Endothelial cell (in vitro differentiated cells): ENCODE measurements at regions not wholly inside any gene's neighbourhood (a gene's known extent, or its start where the extent isn't known, plus 50 kb on each side); places are given as distances from the start of the nearest gene placed in this dataset.

ENCODE experiments used
- DNase-seq: peaks from one replicate; pipeline ENCODE4 v3.0.0; 2021; ENCODE audit warnings: low spot score
- H3K27ac Mint-ChIP-seq: one replicate; pipeline ENCODE4 v1.8.0; 2021; ENCODE audit warnings: mixed read lengths, inconsistent platforms; ENCODE audit not compliant: unreplicated experiment
- H3K27me3 Mint-ChIP-seq: one replicate; pipeline ENCODE4 v1.8.0; 2021; ENCODE audit warnings: mild to moderate bottlenecking, moderate library complexity, mixed read lengths, inconsistent platforms; ENCODE audit not compliant: unreplicated experiment
- H3K36me3 Mint-ChIP-seq: one replicate; pipeline ENCODE4 v1.8.0; 2021; ENCODE audit warnings: mild to moderate bottlenecking, low read depth, mixed read lengths, inconsistent platforms; ENCODE audit not compliant: unreplicated experiment
- H3K4me1 Mint-ChIP-seq: one replicate; pipeline ENCODE4 v1.8.0; 2021; ENCODE audit warnings: mild to moderate bottlenecking, mixed read lengths, inconsistent platforms; ENCODE audit not compliant: unreplicated experiment
- H3K4me3 Mint-ChIP-seq: one replicate; pipeline ENCODE4 v1.8.0; 2021; ENCODE audit warnings: mild to moderate bottlenecking, mixed read lengths, inconsistent platforms; ENCODE audit not compliant: unreplicated experiment
- H3K9me3 Mint-ChIP-seq: one replicate; pipeline ENCODE4 v1.8.0; 2021; ENCODE audit warnings: mixed read lengths, inconsistent platforms; ENCODE audit not compliant: unreplicated experiment
- CTCF ChIP-seq: fragments of 200-600 bp; sonication (generic); IDR thresholded peaks from one replicate; pipeline ENCODE4 v1.5.0; 2021; ENCODE audit warnings: antibody characterized with exemption; ENCODE audit not compliant: unreplicated experiment

- TF ChIP-seq CTCF: no peak
- no peak overlapping the region for H3K27ac Mint-ChIP-seq
- no peaks in the 10 kb centered on the region for H3K9me3 Mint-ChIP-seq
- H3K4me1 Mint-ChIP-seq: peaks cover 19% of the 10 kb centered on the region
- H3K36me3 Mint-ChIP-seq: peaks cover 5% of the 10 kb centered on the region
- DNase-seq: no peak
- H3K27me3 Mint-ChIP-seq: no peaks in the 10 kb centered on the region
- no peak overlapping the region for H3K4me3 Mint-ChIP-seq
Observed at GRCh38 chr18:8960740-8961657, 141.5 kb upstream of the NDUFV2 start.

GRCh38 chr18:8962192-8962779, 140.2 kb upstream of the NDUFV2 start:
- peaks cover 5% of the 10 kb centered on the region for H3K36me3 Mint-ChIP-seq
- H3K9me3 Mint-ChIP-seq: no peaks in the 10 kb centered on the region
- no peak for DNase-seq
- H3K27me3 Mint-ChIP-seq: no peaks in the 10 kb centered on the region
- TF ChIP-seq CTCF: no peak
- peaks cover 12% of the 10 kb centered on the region for H3K4me1 Mint-ChIP-seq
- no peak overlapping the region for H3K27ac Mint-ChIP-seq
- no peak overlapping the region for H3K4me3 Mint-ChIP-seq

- Mint-ChIP-seq H3K9me3 (no peaks in the 10 kb centered on the region), H3K4me3 (peak overlapping the region; percentile 58), H3K4me1 (peaks cover 12% of the 10 kb centered on the region), H3K36me3 (peaks cover 5% of the 10 kb centered on the region), H3K27me3 (no peaks in the 10 kb centered on the region), H3K27ac (no peak overlapping the region)
- DNase-seq: no peak
- TF ChIP-seq CTCF: no peak
Observed at GRCh38 chr18:8962855-8963635, 139.5 kb upstream of the NDUFV2 start.

GRCh38 chr18:8963876-8964275, 138.6 kb upstream of the NDUFV2 start:
- Mint-ChIP-seq H3K4me3 (no peak overlapping the region), H3K27me3 (no peaks in the 10 kb centered on the region), H3K27ac (no peak overlapping the region), H3K9me3 (no peaks in the 10 kb centered on the region), H3K36me3 (peaks cover 5% of the 10 kb centered on the region), H3K4me1 (peaks cover 12% of the 10 kb centered on the region)
- DNase-seq: no peak
- no peak for TF ChIP-seq CTCF
